ENCODE measurements at regions not wholly inside any gene's neighbourhood (a gene's known extent, or its start where the extent isn't known, plus 50 kb on each side); places are given as distances from the start of the nearest gene placed in this dataset.

- H3K4me3 ChIP-seq: no peak overlapping the region
- H3K27ac ChIP-seq: no peak overlapping the region
- no peaks in the 10 kb centered on the region for H3K27me3 ChIP-seq
- no peaks in the 10 kb centered on the region for H3K9me3 ChIP-seq
- no peaks in the 10 kb centered on the region for H3K36me3 ChIP-seq
- DNase-seq (ENCODE audit: low spot score): no peak
- H3K4me1 ChIP-seq: no peaks in the 10 kb centered on the region
- TF ChIP-seq CTCF (IDR thresholded peaks at IDR 0.05): no peak
Observed at GRCh38 chr17:79487149-79487548, 123.7 kb downstream of the RBFOX3 start.

- TF ChIP-seq CTCF (IDR thresholded peaks at IDR 0.05): no peak
- Histone ChIP-seq H3K27ac (no peak overlapping the region), H3K27me3 (no peaks in the 10 kb centered on the region), H3K36me3 (no peaks in the 10 kb centered on the region), H3K4me3 (no peak overlapping the region), H3K4me1 (no peaks in the 10 kb centered on the region), H3K9me3 (no peaks in the 10 kb centered on the region)
- no peak for DNase-seq (ENCODE audit: low spot score)
Observed at GRCh38 chr17:79485991-79486390, 124.9 kb downstream of the RBFOX3 start.

- DNase-seq (ENCODE audit: low spot score): no peak
- no peak for TF ChIP-seq CTCF (IDR thresholded peaks at IDR 0.05)
- no peaks in the 10 kb centered on the region for H3K27me3 ChIP-seq
- no peak overlapping the region for H3K4me3 ChIP-seq
- H3K4me1 ChIP-seq: no peaks in the 10 kb centered on the region
- no peak overlapping the region for H3K27ac ChIP-seq
- no peaks in the 10 kb centered on the region for H3K9me3 ChIP-seq
- no peaks in the 10 kb centered on the region for H3K36me3 ChIP-seq
Observed at GRCh38 chr17:79485419-79485985, 125.3 kb downstream of the RBFOX3 start.

GRCh38 chr17:79484600-79485418 is 126.0 kb downstream of the RBFOX3 start:
- no peak for TF ChIP-seq CTCF (IDR thresholded peaks at IDR 0.05)
- DNase-seq (ENCODE audit: low spot score): no peak
- no peak overlapping the region for H3K4me3 ChIP-seq
- no peaks in the 10 kb centered on the region for H3K9me3 ChIP-seq
- H3K36me3 ChIP-seq: no peaks in the 10 kb centered on the region
- no peaks in the 10 kb centered on the region for H3K4me1 ChIP-seq
- no peaks in the 10 kb centered on the region for H3K27me3 ChIP-seq
- no peak overlapping the region for H3K27ac ChIP-seq

- no peaks in the 10 kb centered on the region for H3K27me3 ChIP-seq
- TF ChIP-seq CTCF (IDR thresholded peaks at IDR 0.05): no peak
- no peaks in the 10 kb centered on the region for H3K9me3 ChIP-seq
- no peaks in the 10 kb centered on the region for H3K4me1 ChIP-seq
- no peak overlapping the region for H3K4me3 ChIP-seq
- DNase-seq (ENCODE audit: low spot score): no peak
- no peaks in the 10 kb centered on the region for H3K36me3 ChIP-seq
- no peak overlapping the region for H3K27ac ChIP-seq
Observed at GRCh38 chr17:79483842-79484241, 127.0 kb downstream of the RBFOX3 start.
